HEK293T (cell line): ENCODE measurements at regions not wholly inside any gene's neighbourhood (a gene's known extent, or its start where the extent isn't known, plus 50 kb on each side); places are given as distances from the start of the nearest gene placed in this dataset.

Experiments
- CTCF ChIA-PET: fragments of 350-600 bp; formaldehyde crosslinking; extraction: SDS; loops from one replicate; lab custom pipeline; 2021; ENCODE audit warnings: antibody characterized with exemption, inconsistent platforms; lab: Yijun Ruan, JAX
- POLR2A ChIA-PET: fragments of 350-600 bp; formaldehyde crosslinking; extraction: SDS; loops from one replicate; lab custom pipeline; 2020; ENCODE audit warnings: antibody characterized with exemption, inconsistent platforms; lab: Yijun Ruan, JAX
- DNase-seq: peaks from one replicate; pipeline ENCODE4 v3.0.0; 2012; ENCODE audit warnings: mixed read lengths; ENCODE audit errors: extremely low spot score
- ARNT ChIP-seq: fragments of 450-650 bp; IDR thresholded peaks from 2 replicates; pipeline ENCODE4 v1.6.1; 2017; ENCODE audit warnings: mild to moderate bottlenecking
- BHLHE40 ChIP-seq: fragments of 450-650 bp; IDR thresholded peaks from 2 replicates; pipeline ENCODE4 v1.6.1; 2016; ENCODE audit warnings: mild to moderate bottlenecking, moderate library complexity, borderline replicate concordance
- CTBP1 ChIP-seq: fragments of 450-650 bp; IDR thresholded peaks from 2 replicates; pipeline ENCODE4 v1.6.1; 2016; ENCODE audit warnings: borderline replicate concordance
- ELF4 ChIP-seq: fragments of 450-650 bp; IDR thresholded peaks from 2 replicates; pipeline ENCODE4 v1.6.1; 2017; ENCODE audit warnings: antibody characterized with exemption
- FOXA1 ChIP-seq: fragments of 450-650 bp; IDR thresholded peaks from 2 replicates; pipeline ENCODE4 v1.6.1; 2016; ENCODE audit warnings: mild to moderate bottlenecking
- FOXK2 ChIP-seq: fragments of 450-650 bp; IDR thresholded peaks from 2 replicates; pipeline ENCODE4 v1.6.1; 2016; ENCODE audit warnings: mild to moderate bottlenecking
- FOXM1 ChIP-seq: fragments of 450-650 bp; IDR thresholded peaks from 2 replicates; pipeline ENCODE4 v1.6.1; 2017; ENCODE audit warnings: mild to moderate bottlenecking, borderline replicate concordance
- HDGF ChIP-seq: fragments of 450-650 bp; IDR thresholded peaks from 2 replicates; pipeline ENCODE4 v1.6.1; 2017; ENCODE audit warnings: antibody characterized with exemption, borderline replicate concordance
- L3MBTL2 ChIP-seq: fragments of 450-650 bp; conservative IDR thresholded peaks from 2 replicates; pipeline ENCODE4 v1.6.1; 2016; ENCODE audit warnings: mild to moderate bottlenecking
- LEF1 ChIP-seq: fragments of 450-650 bp; IDR thresholded peaks from 2 replicates; pipeline ENCODE4 v1.6.1; 2017; ENCODE audit warnings: mild to moderate bottlenecking, borderline replicate concordance
- NFRKB ChIP-seq: fragments of 450-650 bp; IDR thresholded peaks from 2 replicates; pipeline ENCODE4 v1.6.1; 2016; ENCODE audit warnings: mild to moderate bottlenecking, moderate library complexity
- PKNOX1 ChIP-seq: fragments of 450-650 bp; IDR thresholded peaks from 2 replicates; pipeline ENCODE4 v1.6.1; 2016
- SP1 ChIP-seq: fragments of 450-650 bp; IDR thresholded peaks from 2 replicates; pipeline ENCODE4 v1.6.1; 2017
- SUZ12 ChIP-seq: fragments of 450-650 bp; IDR thresholded peaks from 2 replicates; pipeline ENCODE4 v1.6.1; 2016; ENCODE audit warnings: mild to moderate bottlenecking
- TARDBP ChIP-seq: fragments of 450-650 bp; IDR thresholded peaks from 2 replicates; pipeline ENCODE4 v1.6.1; 2016
- ZNF384 ChIP-seq: fragments of 450-650 bp; IDR thresholded peaks from 2 replicates; pipeline ENCODE4 v1.6.1; 2016

GRCh38 chr2:239826786-239827522, 198.2 kb downstream of the NDUFA10 start:
- no peak for TF ChIP-seq ELF4
- POLR2A ChIA-PET: no interaction called here
- CTCF ChIA-PET: no interaction called here
- no peak for DNase-seq

DNA sequence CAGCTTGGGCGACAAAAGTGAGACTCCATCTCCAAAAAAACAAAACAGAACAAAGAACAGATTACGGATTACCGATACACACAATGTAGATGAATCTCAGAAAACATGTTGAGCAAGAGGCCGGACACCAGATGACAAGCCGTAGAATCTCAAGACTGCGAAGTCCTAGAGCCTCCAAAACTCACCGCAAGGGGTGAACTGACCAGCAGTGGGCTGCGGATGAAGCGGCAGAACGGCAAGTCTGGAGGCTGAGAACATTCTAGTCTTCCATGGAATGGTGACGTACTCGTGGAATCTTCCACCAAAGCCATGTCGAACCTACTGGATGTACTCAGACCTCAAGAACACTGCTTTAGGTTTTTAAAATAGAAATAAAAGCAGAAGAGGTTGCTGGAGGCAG, 198.8 kb downstream of the NDUFA10 start:
- ChIA-PET CTCF (no interaction called here), POLR2A (no interaction called here)
- no peak for TF ChIP-seq LEF1
- no peak for TF ChIP-seq L3MBTL2
- TF ChIP-seq ZNF384: no peak
- TF ChIP-seq NFRKB: no peak
- no peak for TF ChIP-seq FOXA1
- no peak for TF ChIP-seq SP1
- TF ChIP-seq FOXK2: no peak
- TF ChIP-seq TARDBP: no peak
- no peak for TF ChIP-seq HDGF
- TF ChIP-seq ELF4: no peak
- no peak for TF ChIP-seq FOXM1
- TF ChIP-seq PKNOX1: no peak
- no peak for TF ChIP-seq CTBP1
- TF ChIP-seq BHLHE40: no peak
- no peak for TF ChIP-seq ARNT
- no peak for TF ChIP-seq SUZ12

DNA sequence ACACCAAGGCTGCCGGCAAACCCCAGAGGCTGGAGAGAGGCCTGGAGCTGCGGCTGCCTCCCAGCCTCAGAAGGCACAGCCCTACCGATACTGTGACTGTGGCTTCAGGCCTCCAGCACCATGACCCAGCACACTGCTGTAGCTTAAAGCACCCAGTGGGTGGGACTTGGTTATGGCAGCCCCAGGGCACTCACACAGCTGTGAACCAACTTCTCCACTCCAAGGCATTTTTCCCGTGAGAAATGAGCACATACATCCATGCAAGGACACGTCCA, 199.5 kb downstream of the NDUFA10 start:
- CTCF ChIA-PET: no interaction called here
- DNase-seq: no peak

More for the DNA sequence above, 198.8 kb downstream of the NDUFA10 start:
- DNase-seq: no peak

DNA sequence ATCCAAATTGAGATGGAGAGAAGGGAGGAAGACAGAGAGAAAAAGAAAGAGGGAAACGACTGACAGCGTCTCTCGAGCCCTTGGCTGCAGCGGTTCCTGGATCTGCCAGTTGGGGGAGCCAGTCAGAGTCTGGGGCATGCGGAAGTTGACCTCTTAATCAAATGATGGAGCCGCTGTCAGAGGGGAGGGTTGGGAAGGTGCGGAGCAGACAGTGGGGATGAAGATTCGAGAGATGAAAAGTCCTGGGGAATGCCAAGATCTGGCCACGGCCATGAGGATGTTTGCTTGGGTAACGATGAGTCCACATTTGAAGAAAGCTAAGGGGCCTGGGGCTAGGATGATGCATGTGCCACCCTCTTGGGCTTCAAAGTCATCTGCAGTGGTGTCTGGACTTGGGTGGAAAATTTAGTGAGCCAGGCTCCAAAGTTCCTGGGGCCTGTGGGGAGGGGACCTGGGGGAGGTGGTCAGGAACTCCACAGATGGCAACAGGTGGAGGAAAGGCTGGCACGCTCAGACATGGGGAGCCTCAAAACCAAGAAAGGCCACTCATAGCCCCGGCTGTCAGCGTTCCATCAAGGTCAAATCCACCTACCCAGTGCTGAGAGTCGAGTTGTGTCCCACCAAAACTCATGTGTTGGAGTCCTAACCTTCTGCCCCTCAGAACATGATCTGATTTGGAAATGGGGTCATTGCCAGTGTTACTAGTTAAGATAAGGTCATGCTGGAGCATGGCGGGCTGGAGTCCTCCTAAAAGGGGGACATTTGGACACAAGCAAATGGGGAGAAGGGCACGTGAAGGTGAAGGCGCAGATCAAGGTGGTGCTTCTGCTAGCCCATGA, 200.1 kb downstream of the NDUFA10 start:
- ChIA-PET CTCF (no interaction called here), POLR2A (no interaction called here)
- peak; percentile 17; the same call in 1 of the 2 replicates for TF ChIP-seq PKNOX1
- TF ChIP-seq ZNF384: no peak
- DNase-seq: no peak

More for the DNA sequence above, 199.5 kb downstream of the NDUFA10 start:
- no peak for TF ChIP-seq ELF4
- TF ChIP-seq NFRKB: no peak
- POLR2A ChIA-PET: no interaction called here

GRCh38 chr2:239824046-239824694, 201.0 kb downstream of the NDUFA10 start:
- TF ChIP-seq FOXA1 (no peak), TARDBP (no peak), CTBP1 (no peak), ELF4 (no peak), PKNOX1 (no peak), ARNT (no peak), BHLHE40 (no peak), LEF1 (no peak), FOXM1 (no peak), FOXK2 (no peak), SP1 (no peak), L3MBTL2 (no peak), NFRKB (no peak), SUZ12 (no peak), ZNF384 (no peak), HDGF (no peak)
- POLR2A ChIA-PET: no interaction called here
- CTCF ChIA-PET: no interaction called here
- DNase-seq: no peak

GRCh38 chr2:239822146-239822831, 202.9 kb downstream of the NDUFA10 start:
- POLR2A ChIA-PET: no interaction called here
- no peak for TF ChIP-seq LEF1
- TF ChIP-seq ZNF384: no peak
- TF ChIP-seq ELF4: no peak
- TF ChIP-seq FOXA1: no peak
- TF ChIP-seq SUZ12: no peak
- no peak for TF ChIP-seq CTBP1
- TF ChIP-seq BHLHE40: no peak
- no peak for TF ChIP-seq SP1
- no peak for TF ChIP-seq L3MBTL2
- no peak for TF ChIP-seq FOXM1
- TF ChIP-seq FOXK2: no peak
- TF ChIP-seq NFRKB: no peak
- no peak for TF ChIP-seq HDGF
- CTCF ChIA-PET: no interaction called here
- no peak for DNase-seq
